WI38 (cell line): ENCODE measurements at regions not wholly inside any gene's neighbourhood (a gene's known extent, or its start where the extent isn't known, plus 50 kb on each side); places are given as distances from the start of the nearest gene placed in this dataset.

Experiments used
- H3K4me3 ChIP-seq: 2 replicates; pipeline ENCODE4 v1.5.1; 2011; ENCODE audit warnings: low read depth, mild to moderate bottlenecking, control low read depth, low read length
- CTCF ChIP-seq: IDR thresholded peaks from 2 replicates; pipeline ENCODE4 v1.5.1; 2012; ENCODE audit warnings: low read depth, mild to moderate bottlenecking, control low read depth, low read length

GRCh38 chr10:129110780-129111179, 356.3 kb upstream of the MGMT start:
- TF ChIP-seq CTCF = no peak
- H3K4me3 ChIP-seq = no peak overlapping the region

GRCh38 chr10:129111922-129112321, 355.1 kb upstream of the MGMT start:
- TF ChIP-seq CTCF = no peak
- H3K4me3 ChIP-seq = no peak overlapping the region

- H3K4me3 ChIP-seq = no peak overlapping the region
- no peak for TF ChIP-seq CTCF
These were observed 352.5 kb upstream of the MGMT start for GRCh38 chr10:129114588-129114987.

GRCh38 chr10:129116371-129116770, 350.7 kb upstream of the MGMT start:
- no peak for TF ChIP-seq CTCF
- H3K4me3 ChIP-seq = no peak overlapping the region

GRCh38 chr10:129120441-129120840, 346.6 kb upstream of the MGMT start:
- no peak for TF ChIP-seq CTCF
- no peak overlapping the region for H3K4me3 ChIP-seq

- TF ChIP-seq CTCF = no peak
- no peak overlapping the region for H3K4me3 ChIP-seq
These were observed 344.2 kb upstream of the MGMT start for GRCh38 chr10:129122846-129123245.

- H3K4me3 ChIP-seq = no peak overlapping the region
- TF ChIP-seq CTCF = no peak
These were observed 343.6 kb upstream of the MGMT start for GRCh38 chr10:129123428-129123827.
